HAP-1 (cell line): ENCODE measurements at regions not wholly inside any gene's neighbourhood (a gene's known extent, or its start where the extent isn't known, plus 50 kb on each side); places are given as distances from the start of the nearest gene placed in this dataset.

Experiments
- DNase-seq, 2 experiments: peaks; one replicate each; pipeline ENCODE4 v3.0.0-alpha.2; 2016 to 2020; ENCODE audit warnings: low spot score in 2 of 2
- H3K27me3 ChIP-seq: fragments of 250-450 bp; sonication (Bioruptor Pico); 2 replicates; pipeline ENCODE4 v1.5.1; 2020; ENCODE audit warnings: low read depth, mild to moderate bottlenecking, moderate library complexity
- H3K36me3 ChIP-seq: fragments of 250-450 bp; sonication (Bioruptor Pico); replicated peaks from 2 replicates; pipeline ENCODE4 v1.5.1; 2020; ENCODE audit warnings: mild to moderate bottlenecking
- H3K4me1 ChIP-seq: fragments of 250-450 bp; sonication (Bioruptor Pico); 2 replicates; pipeline ENCODE4 v1.5.1; 2020; ENCODE audit warnings: mild to moderate bottlenecking
- H3K4me3 ChIP-seq: fragments of 250-450 bp; sonication (Bioruptor Pico); 2 replicates; pipeline ENCODE4 v1.5.1; 2020; ENCODE audit warnings: mild to moderate bottlenecking, moderate library complexity
- H3K9me3 ChIP-seq: fragments of 250-450 bp; sonication (Bioruptor Pico); 2 replicates; pipeline ENCODE4 v1.5.1; 2020; ENCODE audit warnings: mild to moderate bottlenecking, moderate library complexity
- in situ Hi-C: fragments of 300-500 bp; cut with MboI; formaldehyde crosslinking; loops from 3 replicates; pipeline ENCODE4 v1.14.3; 2020; ENCODE audit warnings: low sequenced_read_pairs, inconsistent platforms, mixed read lengths

- Histone ChIP-seq H3K9me3 (no peaks in the 10 kb centered on the region), H3K4me3 (no peak overlapping the region), H3K36me3 (no peaks in the 10 kb centered on the region), H3K27me3 (no peaks in the 10 kb centered on the region), H3K4me1 (no peaks in the 10 kb centered on the region)
- in situ Hi-C loops, result no loop called here
- no peak for DNase-seq
Measured at GRCh38 chr17:77857613-77858012, 100.9 kb upstream of the TNRC6C start.

- in situ Hi-C loops, result no loop called here
- Histone ChIP-seq H3K27me3 (no peaks in the 10 kb centered on the region), H3K4me3 (no peak overlapping the region)
Measured at GRCh38 chr17:77858291-77859034, 100.0 kb upstream of the TNRC6C start.

GRCh38 chr17:77859035-77859810 is 99.3 kb upstream of the TNRC6C start:
- Histone ChIP-seq H3K9me3 (no peaks in the 10 kb centered on the region), H3K4me1 (no peaks in the 10 kb centered on the region), H3K4me3 (no peak overlapping the region), H3K27me3 (no peaks in the 10 kb centered on the region), H3K36me3 (no peaks in the 10 kb centered on the region)
- in situ Hi-C loops, result no loop called here
- DNase-seq, result no peak

More at GRCh38 chr17:77858291-77859034, 100.0 kb upstream of the TNRC6C start:
- no peaks in the 10 kb centered on the region for H3K36me3 ChIP-seq
- no peaks in the 10 kb centered on the region for H3K9me3 ChIP-seq
- DNase-seq, result no peak
- H3K4me1 ChIP-seq, result no peaks in the 10 kb centered on the region

GRCh38 chr17:77861133-77861695 is 97.3 kb upstream of the TNRC6C start:
- no peak overlapping the region for H3K4me3 ChIP-seq
- H3K36me3 ChIP-seq, result no peaks in the 10 kb centered on the region
- in situ Hi-C loops, result no loop called here
- H3K4me1 ChIP-seq, result no peaks in the 10 kb centered on the region
- no peak for DNase-seq
- no peaks in the 10 kb centered on the region for H3K27me3 ChIP-seq
- no peaks in the 10 kb centered on the region for H3K9me3 ChIP-seq

- Histone ChIP-seq H3K36me3 (no peaks in the 10 kb centered on the region), H3K27me3 (no peaks in the 10 kb centered on the region), H3K9me3 (no peaks in the 10 kb centered on the region), H3K4me3 (no peak overlapping the region), H3K4me1 (no peaks in the 10 kb centered on the region)
- no peak for DNase-seq
- in situ Hi-C loops, result no loop called here
Measured at GRCh38 chr17:77861981-77862645, 96.4 kb upstream of the TNRC6C start.

- H3K4me1 ChIP-seq, result no peaks in the 10 kb centered on the region
- no peak overlapping the region for H3K4me3 ChIP-seq
- in situ Hi-C loops, result no loop called here
- DNase-seq, result no peak
- H3K9me3 ChIP-seq, result no peaks in the 10 kb centered on the region
- H3K36me3 ChIP-seq, result no peaks in the 10 kb centered on the region
- H3K27me3 ChIP-seq, result no peaks in the 10 kb centered on the region
Measured at GRCh38 chr17:77862890-77863813, 95.4 kb upstream of the TNRC6C start.

DNA sequence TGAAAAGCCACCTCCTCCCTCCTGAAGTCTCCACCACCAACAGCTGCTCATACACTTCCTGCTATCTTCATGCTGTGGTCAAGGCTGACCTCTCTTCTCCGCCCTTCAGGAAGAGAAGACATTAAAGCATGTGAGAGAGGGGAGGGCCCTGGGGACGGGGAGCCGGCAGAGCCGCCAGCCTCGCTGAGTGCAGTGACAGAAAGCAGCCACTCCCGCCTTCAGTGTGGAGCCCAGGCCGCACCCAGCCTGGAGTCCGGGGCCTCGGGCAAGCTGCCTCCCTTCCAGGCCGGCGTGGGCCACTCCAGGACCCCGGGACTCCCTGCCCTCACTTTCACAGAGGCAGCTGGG is 94.7 kb upstream of the TNRC6C start:
- in situ Hi-C loops, result no loop called here
- no peak for DNase-seq

DNA sequence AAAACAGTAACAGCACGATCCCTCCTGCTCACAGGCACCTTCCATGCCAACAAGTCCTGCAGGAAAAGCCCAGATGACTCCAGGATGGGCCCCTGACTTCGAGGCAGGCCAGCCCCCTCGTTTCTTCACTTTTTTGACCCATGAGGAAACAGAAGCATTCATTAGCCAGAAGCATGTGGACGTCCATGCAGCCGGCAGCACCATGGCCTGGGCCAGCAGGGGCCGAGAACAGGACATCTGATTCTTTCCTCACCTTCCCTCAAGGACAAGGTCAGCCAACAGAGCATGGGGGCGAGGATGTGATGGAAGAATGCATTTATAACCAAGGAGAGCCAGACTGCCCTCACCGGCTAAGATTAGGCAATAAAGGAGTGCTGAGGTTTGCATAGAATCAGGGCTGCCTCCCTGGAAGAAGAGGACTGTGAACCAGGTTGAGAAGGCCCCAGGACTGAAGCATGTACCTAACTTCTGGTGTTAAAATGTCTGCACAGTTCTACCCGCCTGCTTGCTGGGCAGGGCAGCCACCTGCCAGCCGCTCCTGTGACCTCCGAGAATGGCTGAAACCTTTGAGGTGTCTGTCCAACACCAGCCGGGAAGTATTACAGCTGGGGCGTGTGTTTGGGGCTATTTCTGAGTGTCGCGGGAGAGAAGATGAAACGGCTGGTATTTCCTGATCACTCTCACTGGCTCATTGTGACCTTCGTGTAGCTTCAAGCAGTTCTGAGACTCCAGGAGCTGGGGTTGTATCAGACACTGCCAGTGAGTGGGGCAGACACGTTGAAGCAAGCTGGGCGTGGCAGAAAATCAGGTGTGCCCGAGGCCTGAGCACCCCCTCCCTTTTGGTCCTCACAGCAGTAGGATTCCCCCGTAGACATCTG is 94.0 kb upstream of the TNRC6C start:
- H3K4me1 ChIP-seq, result no peaks in the 10 kb centered on the region
- in situ Hi-C loops, result no loop called here
- no peaks in the 10 kb centered on the region for H3K9me3 ChIP-seq
- no peaks in the 10 kb centered on the region for H3K27me3 ChIP-seq
- DNase-seq, result no peak
- no peak overlapping the region for H3K4me3 ChIP-seq
- no peaks in the 10 kb centered on the region for H3K36me3 ChIP-seq

More for the DNA sequence above, 94.7 kb upstream of the TNRC6C start:
- no peaks in the 10 kb centered on the region for H3K36me3 ChIP-seq
- H3K9me3 ChIP-seq, result no peaks in the 10 kb centered on the region
- no peak overlapping the region for H3K4me3 ChIP-seq
- H3K27me3 ChIP-seq, result no peaks in the 10 kb centered on the region
- no peaks in the 10 kb centered on the region for H3K4me1 ChIP-seq

DNA sequence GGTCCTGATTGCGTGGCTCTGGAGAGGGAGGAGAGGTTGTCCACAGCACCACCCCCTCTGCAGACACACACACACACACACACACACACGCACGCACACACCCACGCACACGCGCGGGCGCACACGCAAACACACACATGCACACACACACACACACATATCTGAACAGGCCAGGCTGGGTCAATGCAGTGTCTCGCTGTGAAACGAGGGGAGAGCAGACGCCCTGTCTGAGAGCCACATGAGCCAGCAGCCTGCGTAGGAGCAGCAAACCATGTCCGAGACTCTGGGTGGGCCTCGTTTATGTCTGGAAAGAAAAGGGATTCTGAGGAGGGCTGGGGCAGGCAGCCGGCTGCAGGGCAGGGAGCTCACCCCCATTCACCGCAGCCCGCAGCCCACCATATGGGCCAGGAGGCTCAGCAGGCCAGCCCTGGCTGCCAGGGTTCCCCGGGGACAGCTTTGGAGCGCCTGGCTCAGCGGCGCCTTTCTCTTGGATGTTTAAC is 93.3 kb upstream of the TNRC6C start:
- no peaks in the 10 kb centered on the region for H3K4me1 ChIP-seq
- H3K36me3 ChIP-seq, result no peaks in the 10 kb centered on the region
- no peak for DNase-seq
- H3K4me3 ChIP-seq, result no peak overlapping the region
- H3K27me3 ChIP-seq, result no peaks in the 10 kb centered on the region; the same call in 1 of the 2 replicates
- H3K9me3 ChIP-seq, result no peaks in the 10 kb centered on the region
- in situ Hi-C loops, result no loop called here

GRCh38 chr17:77865716-77866115 is 92.8 kb upstream of the TNRC6C start:
- no peak for DNase-seq
- no peaks in the 10 kb centered on the region for H3K4me1 ChIP-seq

DNA sequence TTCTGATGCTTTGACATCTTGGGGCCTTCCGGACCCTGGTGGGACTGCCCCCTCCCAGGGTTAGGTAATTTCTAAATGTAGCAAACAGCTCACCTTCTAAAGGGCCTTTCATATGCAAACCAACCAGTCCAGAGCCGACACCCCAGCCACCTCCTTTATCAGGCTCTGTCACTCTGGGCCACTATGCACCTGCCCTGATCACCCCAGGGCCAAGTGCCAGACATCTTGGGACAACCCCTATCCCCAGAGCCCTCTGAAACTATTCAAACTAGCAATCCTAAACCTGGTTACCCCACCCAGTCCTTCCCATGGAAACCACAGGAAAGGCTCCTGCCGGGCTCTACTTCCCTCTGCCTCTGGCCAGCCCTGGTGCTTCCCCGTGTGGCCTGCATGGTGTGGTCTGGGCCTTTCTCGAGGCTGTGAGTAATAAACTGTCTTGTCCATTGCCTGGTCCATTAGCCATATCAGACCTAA is 91.2 kb upstream of the TNRC6C start:
- no peaks in the 10 kb centered on the region for H3K4me1 ChIP-seq
- no peak for DNase-seq
- H3K36me3 ChIP-seq, result no peaks in the 10 kb centered on the region
- no peak overlapping the region for H3K4me3 ChIP-seq
- H3K27me3 ChIP-seq, result no peaks in the 10 kb centered on the region; the same call in 1 of the 2 replicates
- no peaks in the 10 kb centered on the region for H3K9me3 ChIP-seq
- in situ Hi-C loops, result no loop called here

More at GRCh38 chr17:77865716-77866115, 92.8 kb upstream of the TNRC6C start:
- in situ Hi-C loops, result no loop called here
- H3K9me3 ChIP-seq, result no peaks in the 10 kb centered on the region
- no peak overlapping the region for H3K4me3 ChIP-seq
- no peaks in the 10 kb centered on the region for H3K36me3 ChIP-seq
- no peaks in the 10 kb centered on the region; the same call in 1 of the 2 replicates for H3K27me3 ChIP-seq
